Suprapubic skin (tissue), 4 donors: ENCODE measurements at regions not wholly inside any gene's neighbourhood (a gene's known extent, or its start where the extent isn't known, plus 50 kb on each side); places are given as distances from the start of the nearest gene placed in this dataset.

ENCODE experiments used
- EP300 ChIP-seq: sonication (generic); formaldehyde crosslinking; IDR thresholded peaks from one replicate; pipeline ENCODE4 v1.6.1; 2017; ENCODE audit warnings: antibody characterized with exemption
- POLR2A ChIP-seq, 2 donors: fragments of 450-650 bp; IDR thresholded peaks; one replicate each; pipeline ENCODE4 v1.6.1; 2017; ENCODE audit warnings: antibody characterized with exemption in 2 of 2, mild to moderate bottlenecking in 2 of 2, moderate library complexity in 2 of 2
- POLR2AphosphoS5 ChIP-seq, 3 donors: sonication (generic); formaldehyde crosslinking; IDR thresholded peaks; one replicate each; pipeline ENCODE4 v1.6.1; 2017; ENCODE audit warnings: antibody characterized with exemption in 3 of 3
- TF ChIP-seq, protein P1 (sequence below), 2 donors: fragments of 200-600 bp in 1 of 2; fragments of 450-650 bp in 1 of 2; sonication (generic) in 1 of 2; IDR thresholded peaks; one replicate each; pipeline ENCODE4 v1.5.1; 2016 to 2019; ENCODE audit warnings: antibody characterized with exemption in 2 of 2, mild to moderate bottlenecking in 1 of 2, moderate library complexity in 1 of 2

DNA sequence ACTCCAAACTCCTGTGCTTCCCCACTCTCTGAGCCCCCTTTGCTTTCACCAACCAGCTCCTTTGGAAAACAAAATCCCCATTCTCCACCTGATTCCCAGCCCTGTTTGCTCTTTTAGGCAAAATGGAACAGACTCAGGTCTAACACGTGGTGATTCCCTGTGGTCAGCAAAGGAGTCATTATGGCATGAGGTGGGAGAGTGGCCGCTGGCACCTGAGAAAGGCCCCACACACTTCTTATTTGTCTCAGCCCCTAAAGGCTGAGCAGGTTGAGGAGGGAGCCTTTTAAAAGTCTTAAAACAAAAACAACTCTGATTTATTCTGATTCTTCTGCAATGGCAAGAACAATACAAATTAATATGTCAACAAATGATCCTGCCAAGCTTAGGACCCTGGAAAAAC is 401.2 kb downstream of the TNS1 start:
- TF ChIP-seq, protein P1, sequence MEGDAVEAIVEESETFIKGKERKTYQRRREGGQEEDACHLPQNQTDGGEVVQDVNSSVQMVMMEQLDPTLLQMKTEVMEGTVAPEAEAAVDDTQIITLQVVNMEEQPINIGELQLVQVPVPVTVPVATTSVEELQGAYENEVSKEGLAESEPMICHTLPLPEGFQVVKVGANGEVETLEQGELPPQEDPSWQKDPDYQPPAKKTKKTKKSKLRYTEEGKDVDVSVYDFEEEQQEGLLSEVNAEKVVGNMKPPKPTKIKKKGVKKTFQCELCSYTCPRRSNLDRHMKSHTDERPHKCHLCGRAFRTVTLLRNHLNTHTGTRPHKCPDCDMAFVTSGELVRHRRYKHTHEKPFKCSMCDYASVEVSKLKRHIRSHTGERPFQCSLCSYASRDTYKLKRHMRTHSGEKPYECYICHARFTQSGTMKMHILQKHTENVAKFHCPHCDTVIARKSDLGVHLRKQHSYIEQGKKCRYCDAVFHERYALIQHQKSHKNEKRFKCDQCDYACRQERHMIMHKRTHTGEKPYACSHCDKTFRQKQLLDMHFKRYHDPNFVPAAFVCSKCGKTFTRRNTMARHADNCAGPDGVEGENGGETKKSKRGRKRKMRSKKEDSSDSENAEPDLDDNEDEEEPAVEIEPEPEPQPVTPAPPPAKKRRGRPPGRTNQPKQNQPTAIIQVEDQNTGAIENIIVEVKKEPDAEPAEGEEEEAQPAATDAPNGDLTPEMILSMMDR (IDR thresholded peaks at IDR 0.05) = no peak
- TF ChIP-seq POLR2AphosphoS5 (IDR thresholded peaks at IDR 0.05) (no peak), POLR2A (IDR thresholded peaks at IDR 0.05) (no peak), EP300 (no peak)
